ENCODE measurements at regions not wholly inside any gene's neighbourhood (a gene's known extent, or its start where the extent isn't known, plus 50 kb on each side); places are given as distances from the start of the nearest gene placed in this dataset.

DNA sequence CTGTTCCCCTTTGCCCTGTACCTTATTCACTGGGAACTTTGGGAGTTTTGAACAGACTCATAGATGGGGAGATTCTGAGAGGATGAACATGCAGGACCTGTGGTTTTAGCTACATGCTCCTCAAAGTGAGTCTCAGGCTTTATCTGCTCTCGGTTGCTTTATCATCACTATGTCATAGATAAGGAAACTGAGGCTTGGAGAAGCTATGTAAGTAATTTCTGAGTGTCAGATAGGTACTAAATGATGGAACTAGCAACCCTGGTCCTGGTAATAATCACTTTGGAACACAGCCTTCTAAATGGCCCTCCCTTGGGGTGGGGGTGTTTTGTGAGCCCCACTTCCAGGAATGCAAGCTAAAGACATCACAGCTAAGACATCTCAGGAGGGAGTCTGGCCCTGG lies 186.2 kb upstream of the MEX3C start:
- TF ChIP-seq, protein P1, sequence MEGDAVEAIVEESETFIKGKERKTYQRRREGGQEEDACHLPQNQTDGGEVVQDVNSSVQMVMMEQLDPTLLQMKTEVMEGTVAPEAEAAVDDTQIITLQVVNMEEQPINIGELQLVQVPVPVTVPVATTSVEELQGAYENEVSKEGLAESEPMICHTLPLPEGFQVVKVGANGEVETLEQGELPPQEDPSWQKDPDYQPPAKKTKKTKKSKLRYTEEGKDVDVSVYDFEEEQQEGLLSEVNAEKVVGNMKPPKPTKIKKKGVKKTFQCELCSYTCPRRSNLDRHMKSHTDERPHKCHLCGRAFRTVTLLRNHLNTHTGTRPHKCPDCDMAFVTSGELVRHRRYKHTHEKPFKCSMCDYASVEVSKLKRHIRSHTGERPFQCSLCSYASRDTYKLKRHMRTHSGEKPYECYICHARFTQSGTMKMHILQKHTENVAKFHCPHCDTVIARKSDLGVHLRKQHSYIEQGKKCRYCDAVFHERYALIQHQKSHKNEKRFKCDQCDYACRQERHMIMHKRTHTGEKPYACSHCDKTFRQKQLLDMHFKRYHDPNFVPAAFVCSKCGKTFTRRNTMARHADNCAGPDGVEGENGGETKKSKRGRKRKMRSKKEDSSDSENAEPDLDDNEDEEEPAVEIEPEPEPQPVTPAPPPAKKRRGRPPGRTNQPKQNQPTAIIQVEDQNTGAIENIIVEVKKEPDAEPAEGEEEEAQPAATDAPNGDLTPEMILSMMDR (IDR thresholded peaks at IDR 0.05), result no peak
- no peak for TF ChIP-seq POLR2A (IDR thresholded peaks at IDR 0.05)
